ENCODE measurements at regions not wholly inside any gene's neighbourhood (a gene's known extent, or its start where the extent isn't known, plus 50 kb on each side); places are given as distances from the start of the nearest gene placed in this dataset.
"Not testable (repeated sequence)": the region's sequence is repeated elsewhere in the genome, so short reads cannot be mapped to it uniquely, and the experiment has no call there.

GRCh38 chr2:71923143-71923525, 224.5 kb downstream of the CYP26B1 start:
- DNase-seq (ENCODE audit: insufficient read length) (no peak), FAIRE-seq (no peak)
- TF ChIP-seq POLR2A (IDR thresholded peaks at IDR 0.05; ENCODE audit: low read depth, low read length) (no peak), POLR2AphosphoS5 (IDR thresholded peaks at IDR 0.05; ENCODE audit: low read depth, low read length) (no peak), TAF1 (IDR thresholded peaks at IDR 0.05; ENCODE audit: borderline replicate concordance, low read depth, low read length) (no peak)

DNA sequence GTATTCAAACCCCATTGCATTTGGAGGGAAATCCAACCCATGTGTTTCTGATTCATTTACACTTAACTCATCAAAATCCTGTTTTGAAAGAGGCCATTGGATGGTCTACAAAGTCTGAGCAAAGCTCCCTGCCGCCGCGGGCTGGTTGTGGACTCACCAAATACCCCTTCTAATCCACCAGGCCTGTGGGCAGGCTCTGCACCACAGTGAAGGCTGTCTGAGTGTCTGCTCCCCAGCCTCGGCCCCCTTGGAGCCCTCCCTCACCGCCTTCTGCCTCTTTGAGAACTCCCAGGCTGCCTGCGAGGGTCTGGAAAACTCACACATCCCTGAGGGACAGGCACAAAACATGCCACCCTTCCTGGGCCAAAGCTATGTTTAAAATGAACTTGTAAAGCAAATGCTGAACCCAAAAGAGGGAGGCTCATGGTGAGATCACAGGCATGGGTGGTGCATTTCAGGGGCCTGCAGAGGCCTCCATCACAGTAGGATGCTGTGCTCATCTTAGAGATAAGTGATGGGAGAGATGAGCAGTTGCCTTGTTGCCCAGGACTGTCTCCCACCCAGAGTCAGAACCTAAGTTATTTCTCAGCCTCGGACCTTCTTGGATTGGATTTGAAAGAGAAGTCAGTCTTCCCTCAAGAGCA, 225.0 kb downstream of the CYP26B1 start:
- TF ChIP-seq TAF1 (IDR thresholded peaks at IDR 0.05; ENCODE audit: borderline replicate concordance, low read depth, low read length) (no peak), POLR2A (IDR thresholded peaks at IDR 0.05; ENCODE audit: low read depth, low read length) (no peak), POLR2AphosphoS5 (IDR thresholded peaks at IDR 0.05; ENCODE audit: low read depth, low read length) (no peak)
- FAIRE-seq, result no peak
- DNase-seq (ENCODE audit: insufficient read length), result no peak

DNA sequence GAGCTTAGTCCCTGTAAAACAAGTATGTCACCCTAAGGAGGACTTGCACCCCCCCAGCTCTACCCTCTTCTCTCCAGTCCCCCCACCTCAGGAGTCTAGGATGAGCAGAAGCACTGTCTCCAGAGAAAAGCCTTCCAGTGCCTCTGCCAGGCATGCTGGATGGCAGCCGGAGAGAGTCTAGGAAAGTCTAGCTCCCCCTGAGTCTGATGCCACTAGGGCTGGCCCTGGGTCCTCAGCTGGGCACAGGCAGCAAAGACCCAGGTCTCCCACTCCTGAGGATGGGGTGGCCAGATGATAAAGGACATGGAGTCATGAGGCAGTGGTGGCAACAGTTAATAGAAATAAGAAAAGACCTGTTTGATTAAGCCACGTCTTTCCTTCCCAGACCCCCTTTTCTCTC, 225.6 kb downstream of the CYP26B1 start:
- FAIRE-seq, result no peak

DNA sequence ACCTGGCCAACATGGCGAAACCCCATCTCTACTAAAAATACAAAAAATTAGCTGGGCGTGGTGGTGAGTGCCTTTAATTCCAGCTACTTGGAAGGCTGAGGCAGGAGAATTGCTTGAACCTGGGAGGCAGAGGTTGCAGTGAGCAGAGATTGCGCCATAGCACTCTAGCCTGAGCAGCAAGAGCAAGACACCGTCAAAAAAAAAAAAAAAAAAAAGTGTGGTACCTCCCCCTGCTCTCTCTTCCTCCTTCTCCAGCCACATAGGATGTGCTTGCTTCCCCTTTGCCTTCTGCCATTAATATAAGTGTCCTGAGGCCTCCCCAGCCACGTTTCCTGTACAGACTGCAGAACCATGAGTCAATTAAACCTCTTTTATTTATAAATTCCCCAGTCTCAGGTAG, 226.8 kb downstream of the CYP26B1 start:
- not testable (repeated sequence) for FAIRE-seq; DNase-seq (ENCODE audit: insufficient read length)

More for the DNA sequence above, 225.6 kb downstream of the CYP26B1 start:
- DNase-seq (ENCODE audit: insufficient read length), result no peak
- no peak for TF ChIP-seq TAF1 (IDR thresholded peaks at IDR 0.05; ENCODE audit: borderline replicate concordance, low read depth, low read length)
- no peak for TF ChIP-seq POLR2A (IDR thresholded peaks at IDR 0.05; ENCODE audit: low read depth, low read length)
- no peak for TF ChIP-seq POLR2AphosphoS5 (IDR thresholded peaks at IDR 0.05; ENCODE audit: low read depth, low read length)

DNA sequence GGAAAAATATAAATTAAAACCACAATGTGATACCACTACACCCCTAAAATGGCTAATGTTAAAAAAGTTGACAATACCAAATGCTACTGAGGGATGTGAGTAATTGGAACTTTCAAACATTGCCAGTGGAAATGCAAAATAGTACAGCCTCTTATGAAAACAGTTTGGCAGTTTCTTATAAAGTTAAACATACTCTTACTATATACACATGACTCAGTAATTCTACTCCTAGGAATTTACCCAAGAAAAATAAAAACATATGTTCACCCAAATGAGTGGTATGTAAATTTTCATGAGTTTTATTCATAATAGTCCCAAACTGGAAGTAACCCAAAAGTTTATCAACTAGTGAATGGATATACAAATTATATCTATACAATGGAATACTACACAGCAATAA, 228.0 kb downstream of the CYP26B1 start:
- DNase-seq (ENCODE audit: insufficient read length) (no peak), FAIRE-seq (no peak)
- no peak for TF ChIP-seq POLR2A (IDR thresholded peaks at IDR 0.05; ENCODE audit: low read depth, low read length)
- TF ChIP-seq TAF1 (IDR thresholded peaks at IDR 0.05; ENCODE audit: borderline replicate concordance, low read depth, low read length), result no peak
- no peak for TF ChIP-seq POLR2AphosphoS5 (IDR thresholded peaks at IDR 0.05; ENCODE audit: low read depth, low read length)

GRCh38 chr2:71910277-71910676, 237.4 kb downstream of the CYP26B1 start:
- no peak for TF ChIP-seq POLR2A (IDR thresholded peaks at IDR 0.05; ENCODE audit: low read depth, low read length)
- no peak for TF ChIP-seq POLR2AphosphoS5 (IDR thresholded peaks at IDR 0.05; ENCODE audit: low read depth, low read length)
- DNase-seq (ENCODE audit: insufficient read length) (no peak), FAIRE-seq (no peak)

DNA sequence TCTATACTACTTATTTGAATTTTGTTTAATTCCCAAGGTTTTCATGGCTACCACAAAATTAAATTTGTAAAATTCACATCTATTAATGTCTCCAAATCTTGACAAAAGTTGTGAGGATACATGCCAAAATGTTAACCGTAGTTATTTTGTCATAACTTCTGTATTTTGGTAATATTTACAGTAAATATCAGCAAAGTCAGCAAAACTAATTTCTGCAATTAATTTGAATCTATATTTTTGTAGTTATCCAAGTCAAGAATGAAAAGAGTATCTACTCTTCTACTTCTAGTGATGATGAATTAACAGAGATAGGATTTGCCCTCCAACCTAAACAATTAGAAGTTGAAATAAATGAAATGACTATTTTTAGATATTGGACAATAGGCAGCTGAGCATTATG, 238.9 kb downstream of the CYP26B1 start:
- FAIRE-seq (no peak), DNase-seq (ENCODE audit: insufficient read length) (no peak)
- no peak for TF ChIP-seq POLR2AphosphoS5 (IDR thresholded peaks at IDR 0.05; ENCODE audit: low read depth, low read length)
- no peak for TF ChIP-seq POLR2A (IDR thresholded peaks at IDR 0.05; ENCODE audit: low read depth, low read length)
- TF ChIP-seq TAF1 (IDR thresholded peaks at IDR 0.05; ENCODE audit: borderline replicate concordance, low read depth, low read length), result no peak

- FAIRE-seq (no peak), DNase-seq (ENCODE audit: insufficient read length) (no peak)
- TF ChIP-seq POLR2A (IDR thresholded peaks at IDR 0.05; ENCODE audit: low read depth, low read length) (no peak), POLR2AphosphoS5 (IDR thresholded peaks at IDR 0.05; ENCODE audit: low read depth, low read length) (no peak), TAF1 (IDR thresholded peaks at IDR 0.05; ENCODE audit: borderline replicate concordance, low read depth, low read length) (no peak)
Measured at GRCh38 chr2:71907503-71907902, 240.2 kb downstream of the CYP26B1 start.

GRCh38 chr2:71906357-71906973, 241.2 kb downstream of the CYP26B1 start:
- DNase-seq (ENCODE audit: insufficient read length), result no peak
- no peak for FAIRE-seq
- TF ChIP-seq TAF1 (IDR thresholded peaks at IDR 0.05; ENCODE audit: borderline replicate concordance, low read depth, low read length) (no peak), POLR2AphosphoS5 (IDR thresholded peaks at IDR 0.05; ENCODE audit: low read depth, low read length) (no peak), POLR2A (IDR thresholded peaks at IDR 0.05; ENCODE audit: low read depth, low read length) (no peak)

GRCh38 chr2:71905205-71905604, 242.5 kb downstream of the CYP26B1 start:
- DNase-seq (ENCODE audit: insufficient read length), result no peak
- TF ChIP-seq TAF1 (IDR thresholded peaks at IDR 0.05; ENCODE audit: borderline replicate concordance, low read depth, low read length), result no peak
- no peak for TF ChIP-seq POLR2AphosphoS5 (IDR thresholded peaks at IDR 0.05; ENCODE audit: low read depth, low read length)
- no peak for TF ChIP-seq POLR2A (IDR thresholded peaks at IDR 0.05; ENCODE audit: low read depth, low read length)
- no peak for FAIRE-seq

DNA sequence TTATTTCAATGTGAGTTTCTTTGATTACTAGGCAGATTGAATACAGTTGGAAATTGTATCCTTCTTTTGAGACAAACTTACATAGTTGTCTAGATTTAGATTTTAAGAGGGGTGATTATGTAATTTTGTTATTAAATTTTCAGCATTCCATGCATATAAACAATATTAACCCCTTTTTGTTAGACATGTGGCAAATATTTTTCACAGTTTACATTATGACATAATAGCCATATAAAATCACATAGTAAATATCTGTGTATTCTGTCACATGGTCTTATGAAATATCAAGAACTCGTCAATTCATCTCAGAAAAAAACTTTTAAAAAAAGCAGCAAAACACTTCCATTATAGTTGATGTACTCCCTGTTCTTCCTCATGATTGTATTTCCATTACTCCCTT, 243.8 kb downstream of the CYP26B1 start:
- TF ChIP-seq POLR2AphosphoS5 (IDR thresholded peaks at IDR 0.05; ENCODE audit: low read depth, low read length), result no peak
- TF ChIP-seq TAF1 (IDR thresholded peaks at IDR 0.05; ENCODE audit: borderline replicate concordance, low read depth, low read length), result no peak
- TF ChIP-seq POLR2A (IDR thresholded peaks at IDR 0.05; ENCODE audit: low read depth, low read length), result no peak
- DNase-seq (ENCODE audit: insufficient read length) (no peak), FAIRE-seq (no peak)

- no peak for DNase-seq (ENCODE audit: insufficient read length)
- TF ChIP-seq POLR2A (IDR thresholded peaks at IDR 0.05; ENCODE audit: low read depth, low read length), result no peak
- TF ChIP-seq POLR2AphosphoS5 (IDR thresholded peaks at IDR 0.05; ENCODE audit: low read depth, low read length), result no peak
- TF ChIP-seq TAF1 (IDR thresholded peaks at IDR 0.05; ENCODE audit: borderline replicate concordance, low read depth, low read length), result no peak
- no peak for FAIRE-seq
Measured at GRCh38 chr2:71901466-71901865, 246.2 kb downstream of the CYP26B1 start.
